HUES6 (cell line): ENCODE measurements at regions not wholly inside any gene's neighbourhood (a gene's known extent, or its start where the extent isn't known, plus 50 kb on each side); places are given as distances from the start of the nearest gene placed in this dataset.

Experiments
- H3K27ac ChIP-seq: 2 replicates; pipeline ENCODE4 v1.7.0; 2013; ENCODE audit warnings: low read depth, mild to moderate bottlenecking, low read length, inconsistent platforms
- H3K27me3 ChIP-seq: 2 replicates; pipeline ENCODE4 v1.6.1; 2013; ENCODE audit warnings: low read length; ENCODE audit not compliant: control insufficient read depth, insufficient read depth
- H3K36me3 ChIP-seq: 2 replicates; pipeline ENCODE4 v1.6.1; 2013; ENCODE audit warnings: low read length; ENCODE audit not compliant: control insufficient read depth, insufficient read depth
- H3K4me1 ChIP-seq: 2 replicates; pipeline ENCODE4 v1.6.1; 2013; ENCODE audit warnings: low read length; ENCODE audit not compliant: control insufficient read depth, insufficient read depth
- H3K4me3 ChIP-seq: 2 replicates; pipeline ENCODE4 v1.5.1; 2013; ENCODE audit warnings: low read depth, low read length
- H3K9ac ChIP-seq: one replicate; pipeline ENCODE4 v1.6.1; 2013; ENCODE audit warnings: mild to moderate bottlenecking, low read length
- H3K9me3 ChIP-seq: 2 replicates; pipeline ENCODE4 v1.6.1; 2013; ENCODE audit warnings: low read depth, low read length; ENCODE audit not compliant: control insufficient read depth, insufficient read depth

GRCh38 chr6:150667359-150667758 is 67.7 kb downstream of the PLEKHG1 start:
- H3K27me3 ChIP-seq = no peaks in the 10 kb centered on the region

GRCh38 chr6:150667977-150668716 is 68.5 kb downstream of the PLEKHG1 start:
- Histone ChIP-seq H3K4me1 (0 out of 2 replicates have a peak, but pooled peaks cover 2% of the 10 kb centered on the region), H3K4me3 (no peak overlapping the region), H3K36me3 (no peaks in the 10 kb centered on the region), H3K9me3 (0 out of 2 replicates have a peak, but pooled peaks cover 2% of the 10 kb centered on the region), H3K27ac (no peak overlapping the region), H3K9ac (no peak overlapping the region), H3K27me3 (no peaks in the 10 kb centered on the region)

More at GRCh38 chr6:150667359-150667758, 67.7 kb downstream of the PLEKHG1 start:
- Histone ChIP-seq H3K36me3 (no peaks in the 10 kb centered on the region), H3K27ac (no peak overlapping the region), H3K9ac (no peak overlapping the region), H3K4me1 (0 out of 2 replicates have a peak, but pooled peaks cover 2% of the 10 kb centered on the region), H3K4me3 (no peak overlapping the region), H3K9me3 (0 out of 2 replicates have a peak, but pooled peaks cover 2% of the 10 kb centered on the region)

DNA sequence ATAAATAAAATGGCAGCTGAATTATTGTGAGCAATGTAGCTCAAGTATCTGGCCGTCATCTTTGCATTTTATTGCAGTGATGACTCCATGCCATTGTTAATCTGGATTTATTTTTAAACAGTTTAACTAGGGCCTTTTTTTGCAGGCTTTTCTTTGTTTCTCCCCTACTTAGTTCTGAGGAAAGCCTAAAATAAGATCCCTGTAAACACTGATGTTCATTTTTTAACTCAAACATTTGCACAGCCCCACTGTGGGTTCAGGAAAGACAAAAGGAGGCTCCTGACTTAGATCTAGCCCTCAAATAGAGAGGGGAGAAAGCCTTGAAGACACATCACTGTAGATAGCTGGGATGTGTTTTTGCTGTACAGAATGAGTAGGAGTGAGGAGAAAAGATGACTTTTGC is 69.2 kb downstream of the PLEKHG1 start:
- H3K4me1 ChIP-seq = 0 out of 2 replicates have a peak, but pooled peaks cover 2% of the 10 kb centered on the region
- no peaks in the 10 kb centered on the region for H3K36me3 ChIP-seq
- H3K27ac ChIP-seq = no peak overlapping the region
- H3K4me3 ChIP-seq = no peak overlapping the region
- 0 out of 2 replicates have a peak, but pooled peaks cover 2% of the 10 kb centered on the region for H3K9me3 ChIP-seq
- no peak overlapping the region for H3K9ac ChIP-seq
- H3K27me3 ChIP-seq = no peaks in the 10 kb centered on the region

DNA sequence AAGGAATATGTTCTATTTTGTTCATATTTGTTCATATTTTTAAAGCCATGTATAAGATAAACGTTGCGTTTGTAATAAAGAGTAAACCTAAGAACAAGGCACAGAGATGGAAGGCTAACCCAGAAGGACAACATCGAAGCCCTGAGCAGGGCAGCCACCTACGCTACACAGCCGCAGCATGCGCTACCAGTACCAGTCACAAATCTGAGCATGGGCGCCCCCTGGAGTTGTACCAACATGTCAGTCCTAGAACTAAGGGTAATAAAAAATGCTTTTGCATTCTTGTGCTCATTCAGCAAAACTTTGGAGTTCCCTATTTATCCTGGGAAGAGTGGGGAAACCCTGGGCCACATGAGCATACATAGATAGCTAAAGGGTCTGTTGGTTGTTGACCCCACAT is 70.6 kb downstream of the PLEKHG1 start:
- Histone ChIP-seq H3K27me3 (no peaks in the 10 kb centered on the region), H3K9me3 (0 out of 2 replicates have a peak, but pooled peaks cover 2% of the 10 kb centered on the region)

DNA sequence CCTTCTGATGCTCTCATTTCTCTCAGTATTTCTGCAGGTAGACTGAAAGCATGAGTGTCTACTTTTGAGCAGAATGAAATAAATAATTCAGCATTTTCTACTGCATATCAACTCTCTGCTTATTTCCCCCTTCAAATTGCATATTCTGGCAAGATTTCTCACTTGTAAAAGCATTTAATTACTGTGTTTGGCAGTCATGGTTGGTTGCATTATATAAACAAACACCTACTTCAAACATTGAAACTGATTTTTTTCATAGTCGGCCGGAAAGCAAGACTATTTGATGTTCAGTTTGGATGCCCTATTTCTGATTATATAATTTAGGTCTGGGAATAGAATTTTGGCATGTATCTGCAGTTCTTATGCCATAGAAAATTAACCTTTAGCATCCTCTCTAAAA is 73.1 kb downstream of the PLEKHG1 start:
- no peaks in the 10 kb centered on the region for H3K9me3 ChIP-seq
- no peak overlapping the region for H3K4me3 ChIP-seq
- H3K27ac ChIP-seq = no peak overlapping the region
- no peaks in the 10 kb centered on the region for H3K27me3 ChIP-seq
- no peak overlapping the region for H3K9ac ChIP-seq
- H3K36me3 ChIP-seq = no peaks in the 10 kb centered on the region
- 0 out of 2 replicates have a peak, but pooled peaks cover 2% of the 10 kb centered on the region for H3K4me1 ChIP-seq

More for the DNA sequence above, 70.6 kb downstream of the PLEKHG1 start:
- Histone ChIP-seq H3K9ac (no peak overlapping the region), H3K27ac (no peak overlapping the region), H3K36me3 (no peaks in the 10 kb centered on the region), H3K4me1 (0 out of 2 replicates have a peak, but pooled peaks cover 2% of the 10 kb centered on the region), H3K4me3 (no peak overlapping the region)

DNA sequence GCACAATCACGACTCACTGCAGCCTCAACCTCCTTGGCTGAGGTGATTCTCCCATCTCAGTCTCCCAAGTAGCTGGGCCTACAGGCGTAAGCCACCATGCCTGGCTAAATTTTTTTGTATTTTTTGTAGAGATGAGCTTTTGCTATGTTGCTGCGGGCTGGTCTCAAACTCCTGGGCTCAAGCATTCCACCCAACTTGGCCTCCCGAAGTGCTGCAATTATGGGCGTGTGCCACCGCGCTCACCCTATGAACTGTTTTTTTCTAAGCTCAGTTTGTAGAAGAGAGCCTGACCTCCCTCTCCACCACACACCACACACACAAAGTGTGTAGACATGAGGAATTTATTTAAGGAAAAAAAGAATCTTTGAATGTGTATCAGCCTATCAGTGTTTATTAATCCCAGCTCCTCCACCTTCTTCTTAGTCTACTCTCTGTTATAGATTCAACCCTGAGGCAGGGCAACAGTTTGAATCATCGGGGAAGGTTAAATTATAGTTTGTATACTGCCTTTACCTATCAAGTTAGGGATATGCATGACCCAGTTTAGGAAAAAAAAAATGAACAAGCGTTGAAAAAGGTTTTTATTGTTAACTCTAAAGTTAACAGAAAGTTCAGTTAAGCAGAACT is 74.1 kb downstream of the PLEKHG1 start:
- H3K9me3 ChIP-seq = no peaks in the 10 kb centered on the region
- no peak overlapping the region for H3K9ac ChIP-seq
- H3K27ac ChIP-seq = no peak overlapping the region
- H3K27me3 ChIP-seq = no peaks in the 10 kb centered on the region
- H3K4me3 ChIP-seq = no peak overlapping the region
- no peaks in the 10 kb centered on the region for H3K36me3 ChIP-seq
- H3K4me1 ChIP-seq = 0 out of 2 replicates have a peak, but pooled peaks cover 2% of the 10 kb centered on the region

GRCh38 chr6:150676344-150676743 is 76.7 kb downstream of the PLEKHG1 start:
- Histone ChIP-seq H3K36me3 (no peaks in the 10 kb centered on the region), H3K4me1 (no peaks in the 10 kb centered on the region), H3K4me3 (no peak overlapping the region), H3K9ac (no peak overlapping the region), H3K27ac (no peak overlapping the region), H3K27me3 (no peaks in the 10 kb centered on the region), H3K9me3 (no peaks in the 10 kb centered on the region)

GRCh38 chr6:150676772-150677171 is 77.1 kb downstream of the PLEKHG1 start:
- Histone ChIP-seq H3K9ac (no peak overlapping the region), H3K36me3 (no peaks in the 10 kb centered on the region), H3K27ac (no peak overlapping the region), H3K27me3 (no peaks in the 10 kb centered on the region), H3K4me3 (no peak overlapping the region), H3K9me3 (no peaks in the 10 kb centered on the region), H3K4me1 (no peaks in the 10 kb centered on the region)

DNA sequence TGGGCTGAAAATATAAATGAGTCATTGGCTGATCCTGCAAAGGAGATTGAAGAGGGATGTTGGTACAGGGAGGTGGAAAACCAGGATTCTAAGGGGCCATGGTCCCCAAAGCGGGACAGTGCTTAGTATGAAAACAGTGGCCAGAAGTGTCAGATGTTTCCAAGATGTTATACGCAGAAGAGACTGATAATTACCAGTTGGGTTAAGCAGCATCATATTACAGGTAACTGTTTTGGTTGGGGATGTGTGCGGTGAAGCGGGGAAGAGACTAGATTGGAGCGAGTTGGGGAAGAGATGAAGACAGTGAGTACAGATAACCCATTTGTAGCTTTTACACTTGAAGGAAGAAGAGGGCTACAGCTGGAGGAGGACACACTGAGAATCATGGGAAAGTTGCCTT is 80.8 kb downstream of the PLEKHG1 start:
- no peaks in the 10 kb centered on the region for H3K4me1 ChIP-seq
- no peak overlapping the region for H3K27ac ChIP-seq
- no peak overlapping the region for H3K9ac ChIP-seq
- no peak overlapping the region for H3K4me3 ChIP-seq
- no peaks in the 10 kb centered on the region for H3K27me3 ChIP-seq
- no peaks in the 10 kb centered on the region for H3K36me3 ChIP-seq
- H3K9me3 ChIP-seq = no peaks in the 10 kb centered on the region

DNA sequence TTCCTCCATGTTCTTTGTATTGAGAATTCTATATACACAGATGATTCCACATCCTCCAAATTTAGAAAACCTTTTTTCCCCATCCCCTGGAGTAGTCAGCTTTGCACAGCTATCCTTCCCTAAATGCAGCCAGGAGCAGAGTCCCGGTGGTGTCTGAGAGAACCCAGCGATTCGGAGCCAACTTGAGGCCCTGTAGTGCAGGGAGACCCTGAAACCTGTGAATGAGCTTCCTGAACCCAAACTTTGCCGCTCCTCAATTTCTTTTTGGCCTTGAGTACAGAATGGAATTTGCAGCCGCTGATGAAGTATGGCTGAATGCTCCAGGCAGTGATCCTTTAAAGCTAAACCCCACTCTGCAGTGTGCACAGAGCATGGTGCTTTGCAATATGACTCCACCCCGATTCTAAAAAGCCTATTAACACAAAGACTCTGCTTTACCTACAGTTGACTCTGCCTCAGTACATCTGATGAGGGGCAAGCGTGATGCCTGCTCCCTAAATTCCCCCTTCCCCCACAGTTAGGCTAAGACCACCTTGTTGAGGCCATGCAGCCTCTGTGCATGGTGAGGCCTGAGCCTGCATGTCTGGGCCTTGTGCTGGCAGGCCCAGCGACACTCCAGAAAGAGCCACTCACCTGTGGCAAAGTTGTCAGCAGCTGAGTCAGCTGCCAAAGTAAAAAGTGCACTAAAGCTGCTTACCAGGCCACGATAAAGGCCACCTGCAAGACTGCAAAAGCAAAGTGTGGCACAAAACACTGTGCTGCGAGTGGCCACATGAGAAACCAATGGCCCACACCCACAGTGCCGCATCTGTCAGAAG is 82.1 kb downstream of the PLEKHG1 start:
- Histone ChIP-seq H3K9me3 (no peaks in the 10 kb centered on the region), H3K27ac (no peak overlapping the region), H3K4me3 (no peak overlapping the region), H3K9ac (no peak overlapping the region), H3K4me1 (no peaks in the 10 kb centered on the region), H3K27me3 (no peaks in the 10 kb centered on the region), H3K36me3 (no peaks in the 10 kb centered on the region)
